CD4-positive, CD25-positive, alpha-beta regulatory T cell (primary cell): ENCODE measurements at regions not wholly inside any gene's neighbourhood (a gene's known extent, or its start where the extent isn't known, plus 50 kb on each side); places are given as distances from the start of the nearest gene placed in this dataset.

ENCODE experiments used
- ATAC-seq, 2 donors: fragments of 150-1000 bp; cut with Tn5 transposase; one replicate each; pipeline ENCODE4 v1.10.0; 2021; ENCODE audit warnings: low read depth in 2 of 2, moderate number of reproducible peaks in 2 of 2, moderate library complexity in 1 of 2
- DNase-seq, 3 donors: peaks; one replicate each; pipeline versions ENCODE4 v3.0.0 to v3.0.0-alpha.2; 2012 to 2022; ENCODE audit warnings: mixed read lengths in 1 of 3
- H3K27ac ChIP-seq: one replicate; pipeline ENCODE4 v1.7.0; 2013; ENCODE audit warnings: mild to moderate bottlenecking, low read length; ENCODE audit not compliant: insufficient read depth, poor library complexity, severe bottlenecking
- H3K27me3 ChIP-seq: one replicate; pipeline ENCODE4 v1.7.0; 2013; ENCODE audit warnings: low read length; ENCODE audit not compliant: control insufficient read depth, insufficient read depth
- H3K36me3 ChIP-seq: one replicate; pipeline ENCODE4 v1.7.0; 2013; ENCODE audit warnings: mild to moderate bottlenecking, low read length, moderate library complexity; ENCODE audit not compliant: control insufficient read depth, insufficient read depth
- H3K4me1 ChIP-seq: 2 replicates; pipeline ENCODE4 v1.7.0; 2013; ENCODE audit warnings: mild to moderate bottlenecking, low read length; ENCODE audit not compliant: insufficient read depth, control insufficient read depth, poor library complexity, severe bottlenecking
- H3K4me3 ChIP-seq: one replicate; pipeline ENCODE4 v1.7.0; 2013; ENCODE audit warnings: low read depth, mild to moderate bottlenecking, low read length, moderate library complexity
- H3K9me3 ChIP-seq, 2 experiments: 1 replicate in 1 of 2; 2 replicates in 1 of 2; pipeline ENCODE4 v1.7.0; 2013; ENCODE audit warnings: low read length in 2 of 2, mild to moderate bottlenecking in 1 of 2, moderate library complexity in 1 of 2; ENCODE audit not compliant: control insufficient read depth in 2 of 2
- H3K27ac Mint-ChIP-seq, 3 donors: one replicate each; pipeline ENCODE4 v1.8.0; 2020 to 2022; ENCODE audit warnings: mild to moderate bottlenecking in 3 of 3, mixed read lengths in 3 of 3, moderate library complexity in 2 of 3
- H3K27me3 Mint-ChIP-seq: one replicate; pipeline ENCODE4 v1.8.0; 2022; ENCODE audit warnings: mild to moderate bottlenecking, mixed read lengths
- H3K36me3 Mint-ChIP-seq: one replicate; pipeline ENCODE4 v1.8.0; 2020; ENCODE audit warnings: mixed read lengths
- H3K4me1 Mint-ChIP-seq, 4 donors: one replicate each; pipeline ENCODE4 v1.8.0; 2020 to 2022; ENCODE audit warnings: mixed read lengths in 4 of 4, mild to moderate bottlenecking in 1 of 4
- H3K4me3 Mint-ChIP-seq, 4 donors: one replicate each; pipeline ENCODE4 v1.8.0; 2020 to 2022; ENCODE audit warnings: mild to moderate bottlenecking in 4 of 4, mixed read lengths in 4 of 4, moderate library complexity in 3 of 4
- H3K9me3 Mint-ChIP-seq, 7 donors: one replicate each; pipeline ENCODE4 v1.8.0; 2020 to 2022; ENCODE audit warnings: mixed read lengths in 7 of 7, mild to moderate bottlenecking in 3 of 7, moderate library complexity in 2 of 7

DNA sequence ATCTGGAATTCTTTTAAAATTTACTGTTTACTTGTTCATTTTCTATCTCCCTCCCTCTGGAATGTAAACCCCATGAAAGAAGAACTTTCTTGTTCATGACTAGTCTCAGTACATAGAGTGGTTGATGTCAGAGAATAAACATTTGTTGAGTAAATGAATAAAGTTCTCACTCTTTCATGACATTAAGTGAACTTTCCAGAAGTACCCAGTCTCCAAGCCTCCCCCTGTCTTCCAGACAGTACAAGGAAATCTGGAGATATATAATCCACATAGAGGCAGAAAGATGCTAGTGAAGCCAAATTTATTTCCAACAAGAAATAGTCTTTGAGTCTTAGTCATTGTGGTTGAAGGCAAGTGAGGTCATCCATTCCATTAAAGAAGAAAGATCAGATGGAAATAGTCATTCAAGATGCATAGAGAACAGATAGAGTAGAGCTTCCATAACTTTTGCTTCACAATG, 71.5 kb upstream of the GALNT15 start:
- Histone ChIP-seq H3K27ac (no peak overlapping the region), H3K27me3 (no peaks in the 10 kb centered on the region), H3K36me3 (no peaks in the 10 kb centered on the region), H3K4me3 (no peak overlapping the region), H3K9me3 (no peaks in the 10 kb centered on the region), H3K4me1 (no peaks in the 10 kb centered on the region)
- DNase-seq: no peak
- Mint-ChIP-seq H3K4me3 (no peak overlapping the region), H3K36me3 (no peaks in the 10 kb centered on the region), H3K27ac (no peak overlapping the region), H3K9me3 (peaks cover 0 to 6% (median 0%) of the 10 kb centered on the region in 7 donors), H3K4me1 (no peaks in the 10 kb centered on the region), H3K27me3 (peaks cover 13% of the 10 kb centered on the region)
- ATAC-seq: no peak

DNA sequence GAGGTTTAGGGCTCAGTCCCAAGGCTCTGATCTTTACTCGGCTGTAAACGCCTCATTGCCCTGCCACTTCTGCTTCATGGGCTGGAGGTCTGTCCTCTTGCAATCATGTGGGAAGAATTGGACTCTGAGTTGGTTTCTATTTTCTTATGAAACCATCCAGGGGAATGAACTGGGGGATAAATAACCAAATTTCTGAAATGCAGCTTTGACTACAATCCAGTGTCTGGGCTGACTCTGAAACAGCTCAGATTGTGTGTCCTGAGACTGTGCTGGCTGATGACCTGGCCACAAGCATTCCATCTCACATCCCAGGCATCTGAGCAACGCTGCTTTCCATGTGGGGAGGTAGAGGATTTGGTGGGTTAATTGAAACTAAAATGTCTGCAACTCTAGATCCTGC, 71.0 kb upstream of the GALNT15 start:
- Histone ChIP-seq H3K9me3 (no peaks in the 10 kb centered on the region), H3K4me1 (no peaks in the 10 kb centered on the region), H3K27ac (no peak overlapping the region), H3K36me3 (no peaks in the 10 kb centered on the region), H3K4me3 (no peak overlapping the region), H3K27me3 (no peaks in the 10 kb centered on the region)
- Mint-ChIP-seq H3K9me3 (peaks cover 0 to 6% (median 0%) of the 10 kb centered on the region in 7 donors), H3K36me3 (no peaks in the 10 kb centered on the region), H3K27ac (no peak overlapping the region), H3K27me3 (peaks cover 13% of the 10 kb centered on the region), H3K4me1 (no peaks in the 10 kb centered on the region), H3K4me3 (no peak overlapping the region)
- DNase-seq: no peak
- ATAC-seq: no peak

- Mint-ChIP-seq H3K36me3 (no peaks in the 10 kb centered on the region), H3K4me1 (no peaks in the 10 kb centered on the region), H3K9me3 (peaks cover 0 to 6% (median 1%) of the 10 kb centered on the region in 7 donors)
These were observed 70.3 kb upstream of the GALNT15 start for GRCh38 chr3:16104156-16104555.

GRCh38 chr3:16106050-16106449, 68.4 kb upstream of the GALNT15 start:
- Mint-ChIP-seq H3K4me3 (no peak overlapping the region), H3K4me1 (no peaks in the 10 kb centered on the region), H3K36me3 (no peaks in the 10 kb centered on the region), H3K9me3 (peaks cover 0 to 6% (median 1%) of the 10 kb centered on the region in 7 donors), H3K27me3 (peaks cover 17% of the 10 kb centered on the region), H3K27ac (no peak overlapping the region)
- Histone ChIP-seq H3K9me3 (no peaks in the 10 kb centered on the region), H3K27me3 (peaks cover 14% of the 10 kb centered on the region), H3K27ac (no peak overlapping the region), H3K4me1 (no peaks in the 10 kb centered on the region), H3K36me3 (no peaks in the 10 kb centered on the region), H3K4me3 (no peak overlapping the region)
- ATAC-seq (no peak), DNase-seq (no peak)

More at GRCh38 chr3:16104156-16104555, 70.3 kb upstream of the GALNT15 start:
- H3K27me3 ChIP-seq: peaks cover 3% of the 10 kb centered on the region
- H3K27ac Mint-ChIP-seq: peak overlapping the region in 1 of 3 donors; percentile 21
- H3K4me1 ChIP-seq: no peaks in the 10 kb centered on the region
- H3K4me3 Mint-ChIP-seq: no peak overlapping the region
- no peaks in the 10 kb centered on the region for H3K9me3 ChIP-seq
- no peak overlapping the region for H3K27ac ChIP-seq
- DNase-seq: no peak
- no peak for ATAC-seq
- H3K4me3 ChIP-seq: no peak overlapping the region
- peaks cover 13% of the 10 kb centered on the region for H3K27me3 Mint-ChIP-seq
- H3K36me3 ChIP-seq: no peaks in the 10 kb centered on the region

- Mint-ChIP-seq H3K36me3 (no peaks in the 10 kb centered on the region), H3K27me3 (peaks cover 17% of the 10 kb centered on the region), H3K27ac (no peak overlapping the region), H3K9me3 (peaks cover 0 to 6% (median 3%) of the 10 kb centered on the region in 7 donors), H3K4me3 (no peak overlapping the region), H3K4me1 (no peaks in the 10 kb centered on the region)
- ATAC-seq (no peak), DNase-seq (no peak)
- Histone ChIP-seq H3K27me3 (peaks cover 14% of the 10 kb centered on the region), H3K4me1 (no peaks in the 10 kb centered on the region), H3K36me3 (no peaks in the 10 kb centered on the region), H3K4me3 (no peak overlapping the region), H3K27ac (no peak overlapping the region), H3K9me3 (peaks cover 0 to 4% of the 10 kb centered on the region in 2 experiments)
These were observed 66.1 kb upstream of the GALNT15 start for GRCh38 chr3:16108424-16108823.

- Mint-ChIP-seq H3K27ac (no peak overlapping the region), H3K36me3 (no peaks in the 10 kb centered on the region), H3K9me3 (peaks cover 0 to 8% (median 4%) of the 10 kb centered on the region in 7 donors), H3K4me3 (no peak overlapping the region), H3K4me1 (no peaks in the 10 kb centered on the region), H3K27me3 (peaks cover 20% of the 10 kb centered on the region)
- H3K27me3 ChIP-seq: peaks cover 14% of the 10 kb centered on the region
- H3K36me3 ChIP-seq: no peaks in the 10 kb centered on the region
- no peaks in the 10 kb centered on the region for H3K4me1 ChIP-seq
- H3K4me3 ChIP-seq: no peak overlapping the region
- no peak overlapping the region for H3K27ac ChIP-seq
- no peak for DNase-seq
- no peak for ATAC-seq
- H3K9me3 ChIP-seq: peaks cover 0 to 4% of the 10 kb centered on the region in 2 experiments
These were observed 64.6 kb upstream of the GALNT15 start for GRCh38 chr3:16109929-16110328.

- H3K27me3 Mint-ChIP-seq: peaks cover 13% of the 10 kb centered on the region
These were observed 61.5 kb upstream of the GALNT15 start for GRCh38 chr3:16112910-16113504.

DNA sequence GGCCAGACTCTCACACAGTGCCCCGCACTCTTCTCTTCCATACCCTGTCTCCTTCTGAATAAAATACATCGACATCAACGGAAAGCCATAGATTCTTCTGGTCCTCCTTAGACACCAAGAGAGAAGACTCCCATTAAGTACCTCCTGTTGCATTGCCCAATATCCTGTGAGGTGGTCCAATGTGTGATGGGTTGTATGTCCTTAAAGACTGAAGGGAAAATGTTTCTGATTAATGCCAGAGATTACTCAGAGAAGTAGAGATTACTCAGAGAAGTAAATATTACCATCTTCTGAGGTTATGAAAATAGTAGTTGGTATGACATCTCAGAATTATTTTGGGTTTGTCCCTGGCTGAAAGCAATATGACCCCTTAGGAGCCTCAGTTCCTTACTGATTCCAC, 60.8 kb upstream of the GALNT15 start:
- DNase-seq (no peak), ATAC-seq (no peak)
- H3K9me3 ChIP-seq: peaks cover 0 to 4% of the 10 kb centered on the region in 2 experiments
- Mint-ChIP-seq H3K36me3 (no peaks in the 10 kb centered on the region), H3K27me3 (peaks cover 13% of the 10 kb centered on the region), H3K4me3 (no peak overlapping the region), H3K4me1 (no peaks in the 10 kb centered on the region), H3K27ac (no peak overlapping the region), H3K9me3 (peaks cover 0 to 4% (median 3%) of the 10 kb centered on the region in 7 donors)
- peaks cover 14% of the 10 kb centered on the region for H3K27me3 ChIP-seq
- no peaks in the 10 kb centered on the region for H3K4me1 ChIP-seq
- no peaks in the 10 kb centered on the region for H3K36me3 ChIP-seq
- H3K4me3 ChIP-seq: no peak overlapping the region
- H3K27ac ChIP-seq: no peak overlapping the region

More at GRCh38 chr3:16112910-16113504, 61.5 kb upstream of the GALNT15 start:
- no peaks in the 10 kb centered on the region for H3K4me1 ChIP-seq
- H3K36me3 ChIP-seq: no peaks in the 10 kb centered on the region
- no peak overlapping the region for H3K4me3 Mint-ChIP-seq
- peaks cover 0 to 4% (median 3%) of the 10 kb centered on the region in 7 donors for H3K9me3 Mint-ChIP-seq
- DNase-seq (no peak), ATAC-seq (no peak)
- no peaks in the 10 kb centered on the region for H3K4me1 Mint-ChIP-seq
- peaks cover 14% of the 10 kb centered on the region for H3K27me3 ChIP-seq
- no peak overlapping the region for H3K27ac ChIP-seq
- H3K36me3 Mint-ChIP-seq: no peaks in the 10 kb centered on the region
- no peak overlapping the region for H3K4me3 ChIP-seq
- no peak overlapping the region for H3K27ac Mint-ChIP-seq
- H3K9me3 ChIP-seq: peaks cover 0 to 4% of the 10 kb centered on the region in 2 experiments
